CD1c-positive myeloid dendritic cell (primary cell): ENCODE measurements at regions not wholly inside any gene's neighbourhood (a gene's known extent, or its start where the extent isn't known, plus 50 kb on each side); places are given as distances from the start of the nearest gene placed in this dataset.

Source experiments
- DNase-seq: peaks from one replicate; pipeline ENCODE4 v3.0.0-alpha.2; 2016; ENCODE audit errors: extremely low spot score

DNA sequence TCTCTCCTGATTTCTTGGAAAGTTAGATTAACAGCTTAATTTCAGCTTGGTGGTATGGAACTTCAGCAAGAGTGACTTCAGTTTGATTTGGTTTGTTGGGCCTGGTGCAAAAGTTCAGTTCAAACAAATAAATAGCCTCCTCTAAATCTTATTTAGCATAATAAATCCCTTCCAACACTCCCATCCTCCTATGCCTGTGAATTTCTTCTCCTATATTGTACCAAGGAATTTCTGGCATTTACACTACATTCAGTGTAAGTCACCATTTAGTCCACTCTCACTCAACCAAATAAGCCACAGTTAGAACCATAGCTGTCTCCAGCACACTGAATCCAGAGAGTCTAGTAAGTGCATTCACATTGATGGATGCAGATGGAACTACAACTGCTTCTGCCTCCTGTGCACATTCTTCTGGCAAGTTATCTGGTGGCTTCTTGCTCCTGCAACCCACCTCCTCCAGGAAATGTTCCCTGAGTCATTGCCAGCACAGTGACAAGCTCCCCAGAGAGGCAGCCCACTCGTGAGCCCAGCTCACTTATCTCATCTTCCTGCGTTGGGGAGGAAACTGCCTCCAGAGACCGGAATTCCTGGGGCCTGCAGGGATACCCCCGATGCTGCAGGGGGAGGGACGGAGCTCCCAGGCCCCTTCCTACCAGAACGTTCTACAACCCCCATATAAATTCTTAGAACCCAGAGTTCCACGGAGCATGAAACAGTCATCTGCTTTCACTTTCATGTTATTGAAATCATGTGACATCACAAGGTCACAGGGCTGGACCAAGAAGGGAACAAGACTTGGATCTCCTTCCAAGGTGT lies 318.3 kb downstream of the PHKB start:
- peak; percentile 3 for DNase-seq

DNA sequence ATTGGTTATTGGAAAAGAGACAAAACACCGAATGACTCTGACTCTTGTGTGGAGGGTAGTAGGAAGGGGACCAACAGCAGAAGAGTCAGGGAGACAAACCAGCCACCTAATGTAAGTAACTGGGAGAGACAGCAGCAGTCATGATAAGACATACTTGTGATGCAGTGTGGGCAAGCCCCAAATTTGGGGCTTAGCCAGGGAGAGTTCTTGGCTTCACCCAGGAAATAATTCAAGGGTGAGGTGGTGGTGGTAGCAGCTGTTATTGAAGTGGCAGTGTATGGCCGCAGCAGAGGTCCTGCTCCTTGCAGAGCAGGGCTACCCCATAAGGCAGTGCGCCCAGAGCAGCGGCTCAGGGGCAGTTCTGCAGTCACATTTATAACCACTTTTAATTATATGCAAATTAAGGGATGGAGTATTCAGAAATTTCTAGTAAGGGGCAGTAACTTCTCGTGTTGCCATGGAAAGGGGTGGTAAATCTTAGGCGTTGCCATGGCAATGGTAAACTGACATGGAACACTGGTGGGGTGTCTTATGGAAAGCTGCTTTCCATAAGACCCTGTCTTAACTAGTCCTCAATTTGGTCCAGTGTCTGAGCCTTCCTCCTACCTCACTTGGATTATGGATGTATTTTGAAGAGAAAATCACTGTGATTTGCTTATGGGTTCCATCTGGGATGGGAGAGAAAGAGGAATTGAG lies 317.1 kb downstream of the PHKB start:
- no peak for DNase-seq

DNA sequence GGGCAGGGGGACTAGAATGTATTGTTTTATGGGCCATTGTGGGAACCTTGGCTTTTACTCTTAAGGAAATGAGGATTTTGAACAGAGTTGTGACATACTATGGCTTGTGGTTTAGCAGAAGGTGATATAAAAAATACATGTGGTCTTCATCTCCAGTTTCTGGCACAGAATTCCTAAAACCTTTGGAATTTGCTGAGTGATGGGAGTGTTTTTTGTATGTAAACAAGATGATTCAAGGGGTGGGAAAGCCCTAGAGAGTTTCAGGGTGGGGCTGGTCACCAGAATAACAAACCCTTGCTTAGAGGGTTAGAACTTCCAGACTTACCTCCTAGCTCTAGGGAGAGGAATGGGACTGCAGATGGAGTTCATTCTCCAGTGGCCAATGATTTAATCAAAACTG lies 316.1 kb downstream of the PHKB start:
- no peak for DNase-seq

DNA sequence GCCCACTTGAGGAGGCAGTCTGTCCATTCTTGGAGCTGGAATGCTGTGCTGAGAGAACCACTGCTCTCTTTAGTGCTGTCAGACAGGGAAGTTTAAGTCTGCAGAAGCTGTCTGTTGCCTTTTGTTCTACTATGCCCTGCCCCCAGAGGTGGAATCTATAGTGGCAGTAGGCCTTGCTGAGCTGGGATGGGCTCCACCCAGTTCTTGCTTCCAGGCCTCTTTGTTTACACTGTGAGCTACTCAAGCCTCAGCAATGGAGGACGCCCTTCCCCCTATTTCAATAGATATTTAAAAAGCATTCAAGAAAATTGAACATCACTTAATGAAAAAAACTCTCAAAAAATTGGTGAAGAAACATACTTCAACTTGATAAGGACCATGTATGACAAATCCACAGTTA lies 313.5 kb downstream of the PHKB start:
- no peak for DNase-seq

DNA sequence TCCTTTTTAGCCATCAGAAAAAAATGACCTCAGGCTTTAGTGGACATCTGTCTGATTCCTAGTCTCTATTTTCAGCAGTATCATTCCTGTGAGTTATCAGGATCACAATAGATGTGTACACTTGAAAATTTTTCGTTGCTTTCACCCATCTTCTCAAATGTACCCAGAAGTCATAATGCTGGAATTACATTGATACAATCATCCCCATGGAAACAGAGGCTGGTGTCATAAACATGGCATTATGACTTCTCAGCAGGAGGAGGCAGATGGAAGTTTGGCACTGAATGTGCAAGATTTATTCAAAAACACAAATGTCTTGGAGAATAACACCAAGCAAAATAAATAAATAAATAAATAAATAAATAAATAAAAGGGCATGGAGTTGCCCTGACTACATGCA lies 292.5 kb downstream of the PHKB start:
- no peak for DNase-seq
